ENCODE measurements at regions not wholly inside any gene's neighbourhood (a gene's known extent, or its start where the extent isn't known, plus 50 kb on each side); places are given as distances from the start of the nearest gene placed in this dataset.

- TF ChIP-seq MAX (IDR thresholded peaks at IDR 0.05) (no peak), RAD21 (IDR thresholded peaks at IDR 0.05; ENCODE audit: low read depth) (no peak), TEAD4 (IDR thresholded peaks at IDR 0.05) (no peak), NFIC (IDR thresholded peaks at IDR 0.05) (no peak), EGR1 (IDR thresholded peaks at IDR 0.05) (no peak), FOXM1 (IDR thresholded peaks at IDR 0.05; ENCODE audit: borderline replicate concordance, low read depth) (no peak), EP300 (IDR thresholded peaks at IDR 0.05; ENCODE audit: borderline replicate concordance) (no peak), ZBTB7A (IDR thresholded peaks at IDR 0.05; ENCODE audit: low read depth) (no peak), YY1 (IDR thresholded peaks at IDR 0.05; ENCODE audit: low read depth) (no peak), REST (IDR thresholded peaks at IDR 0.05; ENCODE audit: low read depth) (no peak), TCF12 (IDR thresholded peaks at IDR 0.05; ENCODE audit: low read depth) (no peak)
- TF ChIP-seq, protein P1, sequence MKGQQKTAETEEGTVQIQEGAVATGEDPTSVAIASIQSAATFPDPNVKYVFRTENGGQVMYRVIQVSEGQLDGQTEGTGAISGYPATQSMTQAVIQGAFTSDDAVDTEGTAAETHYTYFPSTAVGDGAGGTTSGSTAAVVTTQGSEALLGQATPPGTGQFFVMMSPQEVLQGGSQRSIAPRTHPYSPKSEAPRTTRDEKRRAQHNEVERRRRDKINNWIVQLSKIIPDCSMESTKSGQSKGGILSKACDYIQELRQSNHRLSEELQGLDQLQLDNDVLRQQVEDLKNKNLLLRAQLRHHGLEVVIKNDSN (IDR thresholded peaks at IDR 0.05): no peak
Measured at GRCh38 chr1:81252471-81253151, 548.1 kb upstream of the ADGRL2 start.

DNA sequence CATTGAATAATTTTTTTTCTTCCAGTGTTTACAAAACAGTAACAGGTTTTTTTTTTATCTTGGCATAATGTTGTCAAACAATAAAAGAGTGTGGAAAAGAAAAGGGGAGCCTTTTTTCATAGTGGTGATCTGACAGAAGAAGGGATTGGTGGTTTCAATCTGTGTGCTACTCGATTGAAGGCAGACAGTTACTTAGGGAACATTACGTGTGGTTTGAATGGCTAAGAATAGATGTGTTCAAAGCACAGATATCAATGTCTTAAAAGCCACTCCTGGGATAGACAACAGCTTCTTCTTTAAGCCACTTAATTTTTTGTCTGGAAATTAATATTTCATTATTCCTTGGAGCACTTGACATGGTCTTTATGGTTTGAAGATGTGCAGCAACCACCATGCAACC, 558.6 kb upstream of the ADGRL2 start:
- TF ChIP-seq ZBTB7A (IDR thresholded peaks at IDR 0.05; ENCODE audit: low read depth) (no peak), REST (IDR thresholded peaks at IDR 0.05; ENCODE audit: low read depth) (no peak), RAD21 (IDR thresholded peaks at IDR 0.05; ENCODE audit: low read depth) (no peak), NFIC (IDR thresholded peaks at IDR 0.05) (no peak)

DNA sequence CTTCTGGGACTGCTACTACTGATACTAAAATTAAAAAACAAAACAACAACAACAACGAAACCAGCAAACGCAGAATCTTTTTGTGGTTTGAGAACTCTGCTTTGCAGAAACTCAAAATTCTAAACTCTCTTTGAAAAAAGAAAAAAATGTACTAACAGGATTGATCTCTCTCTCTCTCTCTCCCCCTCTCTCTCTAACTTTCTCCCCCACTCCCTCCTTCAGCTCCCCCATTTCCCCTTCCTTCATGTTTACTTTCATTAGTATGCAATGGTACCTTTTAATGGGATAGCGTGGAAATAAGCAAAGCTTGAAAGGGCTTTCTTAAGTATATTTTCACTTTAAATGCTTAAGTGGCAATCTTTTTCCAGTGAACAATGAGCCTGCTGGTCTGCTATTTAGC, 562.6 kb upstream of the ADGRL2 start:
- TF ChIP-seq MAX (IDR thresholded peaks at IDR 0.05) (no peak), CREB1 (IDR thresholded peaks at IDR 0.05; ENCODE audit: low read depth) (no peak), TAF1 (IDR thresholded peaks at IDR 0.05; ENCODE audit: low read depth) (no peak), EP300 (IDR thresholded peaks at IDR 0.05; ENCODE audit: borderline replicate concordance) (no peak), CEBPB (IDR thresholded peaks at IDR 0.05) (no peak), RAD21 (IDR thresholded peaks at IDR 0.05; ENCODE audit: low read depth) (no peak), NFIC (IDR thresholded peaks at IDR 0.05) (no peak), EGR1 (IDR thresholded peaks at IDR 0.05) (no peak), REST (IDR thresholded peaks at IDR 0.05; ENCODE audit: low read depth) (no peak), YY1 (IDR thresholded peaks at IDR 0.05; ENCODE audit: low read depth) (no peak), ZBTB7A (IDR thresholded peaks at IDR 0.05; ENCODE audit: low read depth) (no peak), TCF12 (IDR thresholded peaks at IDR 0.05; ENCODE audit: low read depth) (no peak), FOXM1 (IDR thresholded peaks at IDR 0.05; ENCODE audit: borderline replicate concordance, low read depth) (no peak), TEAD4 (IDR thresholded peaks at IDR 0.05) (no peak)
- TF ChIP-seq, protein P1 (IDR thresholded peaks at IDR 0.05): no peak

DNA sequence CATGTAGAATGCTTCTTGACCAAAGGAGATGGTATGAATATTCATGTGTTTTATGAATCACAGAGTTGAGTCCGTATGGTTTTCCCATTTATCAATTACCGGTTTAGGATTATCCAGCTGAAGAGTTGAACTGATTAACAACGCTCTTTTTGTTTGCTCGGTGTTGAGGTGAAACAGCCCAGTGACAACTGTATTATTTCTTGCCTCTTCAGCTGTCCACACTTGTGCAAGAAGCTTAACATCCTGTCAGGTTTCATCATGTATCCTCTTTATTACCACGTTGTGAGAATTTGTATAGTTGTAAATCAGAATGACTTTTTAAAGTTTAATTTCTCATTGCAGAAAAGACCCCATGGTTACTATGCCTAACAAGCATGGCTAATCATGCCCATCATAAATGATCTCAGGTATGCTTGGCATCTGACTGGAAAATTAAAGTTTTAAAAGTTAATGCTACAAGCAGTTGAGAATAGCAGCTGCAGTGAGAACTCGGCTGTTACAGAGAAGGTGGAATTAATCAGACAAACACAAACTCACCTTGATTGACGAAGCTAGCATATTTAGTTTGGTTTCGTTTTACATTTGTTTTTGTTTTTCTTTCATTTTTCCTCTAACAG, 563.2 kb upstream of the ADGRL2 start:
- TF ChIP-seq TCF12 (IDR thresholded peaks at IDR 0.05; ENCODE audit: low read depth) (no peak), CEBPB (IDR thresholded peaks at IDR 0.05) (0 out of 2 replicates have a peak, but pooled peaks have one; percentile 28), REST (IDR thresholded peaks at IDR 0.05; ENCODE audit: low read depth) (no peak), RAD21 (IDR thresholded peaks at IDR 0.05; ENCODE audit: low read depth) (no peak), EP300 (IDR thresholded peaks at IDR 0.05; ENCODE audit: borderline replicate concordance) (no peak), TEAD4 (IDR thresholded peaks at IDR 0.05) (peak; percentile 66; the same call in 1 of the 2 replicates), CREB1 (IDR thresholded peaks at IDR 0.05; ENCODE audit: low read depth) (no peak), MAX (IDR thresholded peaks at IDR 0.05) (no peak), ZBTB7A (IDR thresholded peaks at IDR 0.05; ENCODE audit: low read depth) (no peak), TAF1 (IDR thresholded peaks at IDR 0.05; ENCODE audit: low read depth) (no peak), YY1 (IDR thresholded peaks at IDR 0.05; ENCODE audit: low read depth) (no peak), FOXM1 (IDR thresholded peaks at IDR 0.05; ENCODE audit: borderline replicate concordance, low read depth) (no peak), NFIC (IDR thresholded peaks at IDR 0.05) (no peak), EGR1 (IDR thresholded peaks at IDR 0.05) (no peak)
- TF ChIP-seq, protein P1 (IDR thresholded peaks at IDR 0.05): no peak
